GM12892 (cell line): ENCODE measurements at regions not wholly inside any gene's neighbourhood (a gene's known extent, or its start where the extent isn't known, plus 50 kb on each side); places are given as distances from the start of the nearest gene placed in this dataset.

Experiments used
- POLR2A ChIP-seq: IDR thresholded peaks from 2 replicates; pipeline ENCODE4 v1.6.1; 2011; ENCODE audit warnings: low read depth, low read length, control low read depth
- POLR2AphosphoS5 ChIP-seq: IDR thresholded peaks from 2 replicates; pipeline ENCODE4 v1.6.1; 2011; ENCODE audit warnings: low read depth, low read length, control low read depth

DNA sequence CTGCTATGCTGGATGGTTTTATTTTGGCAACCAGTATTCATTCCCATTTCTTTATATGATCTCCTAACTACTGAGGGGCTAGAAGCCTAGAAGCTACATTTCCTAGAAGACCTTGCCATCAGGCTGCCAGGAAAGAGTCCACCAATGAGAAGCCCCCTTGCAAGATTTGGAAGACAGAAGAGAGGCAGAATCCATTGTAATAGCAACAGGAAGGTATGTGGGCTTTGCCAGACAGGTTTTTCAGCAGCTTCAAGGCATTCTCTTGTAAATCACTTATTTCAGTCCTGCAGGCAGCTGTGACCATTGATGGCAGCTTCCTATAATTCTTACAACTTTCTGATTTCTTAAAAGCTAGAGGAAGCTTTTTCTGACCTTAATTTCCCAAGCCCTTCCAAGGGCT, 148.3 kb upstream of the NHS start:
- TF ChIP-seq POLR2A (no peak), POLR2AphosphoS5 (no peak)
